GM19025 (cell line): ENCODE measurements at regions not wholly inside any gene's neighbourhood (a gene's known extent, or its start where the extent isn't known, plus 50 kb on each side); places are given as distances from the start of the nearest gene placed in this dataset.
"Not testable (repeated sequence)": the region's sequence is repeated elsewhere in the genome, so short reads cannot be mapped to it uniquely, and the experiment has no call there.

ENCODE experiments used
- ATAC-seq: cut with Tn5 transposase; IDR thresholded peaks from one replicate; pipeline ENCODE4 v1.9.1; 2021; ENCODE audit warnings: mild to moderate bottlenecking, low read depth, moderate library complexity; ENCODE audit not compliant: unreplicated experiment

DNA sequence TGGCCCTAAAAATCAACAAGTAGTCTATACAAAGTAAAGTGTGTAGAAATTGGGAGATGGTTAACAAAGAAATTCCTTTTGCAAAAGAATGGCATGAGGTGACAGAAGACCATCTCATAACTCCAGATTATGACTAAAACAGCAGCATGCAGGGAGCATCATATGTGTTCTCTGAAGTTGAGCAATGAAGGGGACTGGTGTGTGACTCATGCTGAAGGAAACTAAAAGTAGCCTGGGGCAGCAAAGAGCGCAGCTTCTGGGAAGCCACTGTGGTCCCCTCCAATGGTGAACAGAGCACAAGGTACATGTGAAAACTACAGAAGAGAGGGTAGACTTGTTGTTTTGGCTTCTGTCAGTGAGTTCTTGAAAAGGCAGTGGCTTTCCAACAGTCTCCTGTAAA is 133.4 kb downstream of the MACC1 start:
- no peak for ATAC-seq

- no peak for ATAC-seq
Measured at GRCh38 chr7:20079080-20079479, 138.1 kb downstream of the MACC1 start.

DNA sequence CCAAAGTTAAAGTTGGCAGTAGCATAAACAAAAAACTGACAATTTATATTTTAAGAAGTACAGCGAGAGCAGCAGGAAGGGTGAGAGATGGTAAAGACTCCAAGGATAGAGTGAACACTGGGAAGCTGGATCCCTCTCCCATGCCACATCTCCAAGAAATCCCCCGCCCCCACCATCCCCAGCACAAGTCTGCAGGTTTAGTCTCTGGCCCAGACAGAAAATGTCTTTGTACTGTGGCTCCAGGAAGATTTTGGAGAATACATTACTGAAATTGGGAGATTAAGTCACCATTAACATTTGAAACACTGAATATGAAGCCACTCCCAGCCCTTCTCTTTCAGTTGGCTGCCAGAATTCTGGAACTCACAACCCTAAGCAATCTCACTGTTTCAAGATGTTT is 140.3 kb downstream of the MACC1 start:
- ATAC-seq, result no peak

DNA sequence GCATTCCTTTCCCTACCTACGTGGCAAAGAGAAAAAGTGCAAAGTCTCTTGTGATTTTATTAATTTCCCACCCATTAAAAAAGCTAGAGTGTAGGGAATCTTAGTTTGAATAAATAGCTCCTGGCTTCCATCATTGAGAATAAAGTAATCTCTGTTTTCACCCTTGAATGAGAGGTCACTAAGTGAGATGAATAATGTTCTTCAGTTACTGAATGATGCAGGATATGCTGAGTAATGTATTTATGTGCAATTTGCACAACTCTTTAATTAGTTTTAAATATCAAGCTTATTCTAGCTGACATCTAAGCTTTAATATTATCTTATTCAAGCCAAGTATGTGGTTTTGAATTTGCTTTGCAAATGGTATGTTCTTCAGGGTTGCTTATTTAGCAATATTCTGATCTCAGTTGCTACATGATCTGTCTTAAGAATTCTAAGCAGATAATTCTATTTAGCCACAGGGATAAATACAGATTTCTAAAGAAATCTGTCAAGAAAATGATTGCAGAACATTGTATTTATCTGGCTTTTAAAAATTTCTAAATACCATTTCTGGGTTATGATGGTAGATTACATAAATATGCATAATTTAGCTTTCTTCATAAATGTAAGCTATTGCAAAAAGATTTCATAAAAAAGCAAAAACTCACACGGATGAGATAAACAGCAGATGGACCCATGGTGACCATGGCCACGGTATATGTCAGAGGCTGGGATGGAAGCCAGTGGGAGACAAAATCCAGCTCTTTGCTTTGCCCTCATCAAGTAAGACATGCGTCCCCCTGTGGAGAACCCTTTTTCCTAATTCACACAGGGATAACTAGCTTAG is 141.0 kb downstream of the MACC1 start:
- no peak for ATAC-seq

DNA sequence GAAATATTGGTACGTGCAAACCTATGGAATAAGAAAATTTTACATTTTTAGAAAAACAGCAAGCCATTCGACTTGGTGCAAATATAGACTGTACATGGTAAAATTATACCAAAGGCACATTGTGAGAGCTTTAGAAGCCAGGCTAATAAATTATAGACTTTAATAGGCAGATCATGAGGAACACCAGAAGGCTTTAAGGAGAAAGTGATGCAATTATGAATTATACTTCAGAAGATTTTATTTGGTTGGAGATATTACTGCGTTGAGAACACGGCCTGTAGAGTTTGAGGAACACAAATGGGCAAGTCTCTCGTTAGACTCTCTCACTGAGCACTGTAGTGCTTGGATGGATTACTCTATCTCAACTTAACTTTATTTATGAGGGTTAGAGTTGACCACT is 141.7 kb downstream of the MACC1 start:
- no peak for ATAC-seq

GRCh38 chr7:20068004-20068403 is 149.2 kb downstream of the MACC1 start:
- ATAC-seq, result not testable (repeated sequence)

DNA sequence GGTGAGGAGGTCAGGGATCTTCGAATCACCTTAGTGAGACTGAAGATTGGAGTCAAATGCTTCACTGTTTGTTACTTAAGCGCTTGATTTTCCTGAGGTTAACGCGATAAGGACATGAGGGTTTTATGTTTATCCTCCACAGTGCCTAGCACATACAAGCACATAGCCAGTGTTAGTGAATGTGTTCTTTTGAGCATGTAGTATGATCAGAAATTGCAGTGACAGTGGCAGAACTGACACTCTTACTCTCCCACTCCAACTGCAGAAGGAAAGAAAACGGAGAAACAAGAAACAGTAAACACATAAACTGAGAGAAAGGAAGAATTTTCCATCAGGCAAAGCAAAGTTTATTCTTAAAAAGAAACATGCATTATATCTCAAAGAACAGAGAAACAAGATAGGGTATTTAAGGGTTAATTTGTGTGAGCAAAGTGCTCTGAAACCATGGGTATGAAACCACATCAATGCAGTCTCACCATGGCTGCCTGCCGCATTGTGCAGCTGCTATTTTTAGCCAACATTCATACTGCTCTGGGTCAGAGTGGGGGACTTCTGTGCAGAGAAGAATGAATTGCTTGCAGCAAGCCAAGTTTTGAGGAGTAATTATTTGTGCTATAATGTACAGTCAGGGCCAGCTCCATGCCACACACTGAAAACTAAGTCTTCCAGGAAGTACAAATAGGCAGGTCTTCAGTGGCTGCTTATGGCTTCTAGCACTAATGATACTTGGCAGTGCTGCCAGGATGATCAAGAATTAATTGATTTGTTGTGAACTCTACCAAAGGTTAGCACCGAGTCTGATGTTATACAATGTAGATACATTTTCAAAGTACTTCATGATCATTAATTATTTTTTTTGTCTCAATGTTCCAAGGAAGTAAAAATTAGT is 152.0 kb downstream of the MACC1 start:
- ATAC-seq, result peak; percentile 98

GRCh38 chr7:20064181-20064970 is 152.8 kb downstream of the MACC1 start:
- ATAC-seq, result no peak

DNA sequence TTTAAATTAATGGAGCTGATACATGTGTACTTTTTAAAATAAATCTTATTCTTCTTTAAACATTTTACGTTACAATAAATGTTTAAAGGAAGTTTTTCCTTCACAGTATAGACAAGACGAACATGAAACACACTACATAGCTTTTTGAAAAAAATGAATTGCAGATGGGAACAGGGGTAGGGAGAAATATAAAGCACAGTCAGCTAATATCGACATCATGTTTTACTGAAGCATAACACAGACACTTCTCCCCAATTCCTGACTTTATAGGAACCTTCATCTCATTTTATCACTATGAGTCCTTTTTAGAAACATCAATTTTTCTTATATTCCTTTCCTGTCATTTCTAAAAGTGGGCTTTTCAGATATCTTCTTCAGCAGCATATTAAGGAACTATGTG is 153.5 kb downstream of the MACC1 start:
- no peak for ATAC-seq

DNA sequence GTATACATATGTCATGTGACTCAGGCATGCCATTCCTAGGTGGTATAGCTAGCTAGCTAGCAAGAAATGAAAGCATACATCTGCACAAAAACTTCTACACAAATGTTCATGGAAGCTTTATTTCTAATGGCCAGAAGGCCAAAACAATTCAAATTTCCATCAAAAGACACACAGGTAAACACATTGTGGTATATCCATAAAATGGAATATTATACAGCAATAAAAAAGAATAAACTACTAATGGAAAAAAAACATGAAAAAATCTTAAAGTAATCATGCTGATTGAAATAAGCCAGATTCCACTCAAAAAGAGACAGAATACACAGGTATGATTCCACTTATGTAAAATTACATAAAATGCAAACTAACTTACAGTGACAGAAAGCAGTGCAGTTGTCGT is 154.3 kb downstream of the MACC1 start:
- no peak for ATAC-seq

GRCh38 chr7:20053334-20054104 is 163.7 kb downstream of the MACC1 start:
- ATAC-seq, result no peak

- ATAC-seq, result no peak
Measured at GRCh38 chr7:20050241-20050966, 166.8 kb downstream of the MACC1 start.

DNA sequence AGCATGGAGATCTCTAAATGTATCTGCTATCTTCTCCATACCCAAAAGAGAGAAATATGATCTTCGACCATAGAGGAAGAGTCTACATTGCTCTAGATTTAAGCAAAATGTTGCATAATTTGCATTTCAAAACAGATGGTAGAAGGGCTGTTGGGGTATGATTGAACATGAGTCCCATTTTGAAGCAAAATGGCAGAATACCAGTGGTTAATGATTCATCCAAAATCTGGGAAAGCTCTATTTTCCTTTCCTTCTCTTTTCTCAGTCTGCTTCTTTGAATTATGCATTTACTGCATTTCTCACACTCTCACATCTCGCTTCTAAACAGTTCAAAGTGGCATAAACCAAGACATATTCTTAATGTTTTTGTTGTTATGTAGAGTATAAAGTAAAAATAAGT is 178.5 kb downstream of the MACC1 start:
- no peak for ATAC-seq

DNA sequence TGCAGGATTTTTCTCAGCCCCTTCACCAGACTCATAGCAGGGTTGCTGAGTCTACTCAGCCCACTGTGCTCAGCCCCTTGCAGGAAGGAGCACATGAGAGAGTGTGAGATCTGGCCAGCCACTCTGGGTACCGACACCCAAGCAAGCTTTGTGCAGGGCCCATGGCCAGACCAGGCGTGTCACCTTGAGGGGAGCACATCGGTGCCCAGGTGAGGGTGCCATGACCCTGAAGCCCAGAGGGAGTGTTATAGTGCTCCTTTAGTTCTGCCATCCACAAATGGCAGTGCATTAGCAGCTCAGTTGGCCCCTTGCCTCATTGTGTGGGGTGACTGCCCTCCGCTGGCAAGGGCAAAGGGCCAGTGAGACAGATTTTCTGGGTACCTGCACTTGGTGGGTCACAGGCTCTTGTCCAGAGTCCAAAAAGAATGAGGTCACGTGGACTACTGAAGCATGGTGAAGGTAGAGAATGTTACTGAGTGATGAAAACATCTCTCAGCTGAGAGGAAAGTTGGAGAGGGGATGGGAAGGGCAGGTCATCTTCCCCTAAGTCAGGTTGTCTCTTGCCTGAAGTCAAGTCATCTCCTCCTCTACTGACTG is 181.8 kb downstream of the MACC1 start:
- no peak for ATAC-seq

DNA sequence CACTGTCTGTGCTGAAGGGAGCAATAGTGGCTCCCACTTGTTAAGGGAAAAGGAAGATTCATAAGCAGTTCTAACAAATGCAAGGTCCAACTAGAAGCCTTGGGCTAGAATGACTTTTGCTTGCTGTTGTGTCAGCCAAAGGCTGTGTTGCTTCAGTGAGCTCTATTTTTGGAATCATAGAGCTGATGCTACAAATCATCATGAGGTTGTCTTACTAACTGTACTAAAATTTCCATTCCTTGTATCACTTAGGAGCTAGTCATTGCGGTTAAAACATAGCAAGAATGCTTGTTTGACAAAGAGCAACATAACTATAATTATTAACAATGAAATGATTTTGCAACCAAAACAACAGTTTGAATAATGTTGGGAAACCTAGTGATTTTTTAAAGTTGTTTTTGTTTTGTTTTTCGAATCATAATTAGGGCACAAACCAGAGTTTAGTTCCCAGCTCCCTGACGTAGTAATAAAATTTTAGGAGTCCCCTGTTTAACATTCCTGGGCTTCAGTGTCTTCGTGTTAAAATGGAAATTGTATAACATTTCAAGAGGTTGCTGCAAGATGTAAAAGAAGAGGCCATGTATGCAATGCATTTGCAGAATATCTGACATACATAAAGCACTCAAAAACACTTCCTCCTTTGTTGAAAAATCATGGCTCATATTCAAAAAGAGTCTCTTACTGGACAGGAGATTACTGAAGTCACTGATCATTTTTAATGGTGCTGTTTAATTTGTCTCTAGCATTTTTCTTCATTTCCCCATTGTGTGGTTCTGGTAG is 183.4 kb downstream of the MACC1 start:
- ATAC-seq, result no peak

- no peak for ATAC-seq
Measured at GRCh38 chr7:20032741-20033140, 184.4 kb downstream of the MACC1 start.

- peak; percentile 39 for ATAC-seq
Measured at GRCh38 chr7:20030915-20031362, 186.2 kb downstream of the MACC1 start.

DNA sequence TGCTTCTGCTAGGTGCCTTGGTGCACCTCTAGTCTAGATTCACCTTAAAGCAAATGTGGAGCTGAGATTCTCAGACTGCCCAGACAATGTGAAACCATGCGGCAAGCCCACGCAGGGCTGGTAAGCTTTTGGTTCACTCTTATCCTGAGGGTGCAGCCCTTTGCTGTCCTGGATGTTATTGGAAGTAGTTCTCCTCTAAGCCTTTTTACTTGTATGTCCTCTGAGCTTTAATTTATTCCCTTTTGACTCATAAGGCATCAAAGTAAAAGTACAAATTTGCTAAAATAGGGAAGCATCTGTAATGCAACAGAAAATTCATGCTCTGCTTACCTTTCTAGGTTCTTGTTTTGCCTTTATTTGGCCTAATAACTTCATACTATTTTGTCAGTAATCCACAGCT is 186.8 kb downstream of the MACC1 start:
- ATAC-seq, result peak; percentile 78
